ENCODE measurements at regions not wholly inside any gene's neighbourhood (a gene's known extent, or its start where the extent isn't known, plus 50 kb on each side); places are given as distances from the start of the nearest gene placed in this dataset.

GRCh38 chr5:159854916-159855315, 61.4 kb upstream of the ADRA1B start:
- no peak overlapping the region for H3K4ac ChIP-seq (ENCODE audit: low read depth, low read length)
- peak; percentile 19 for DNase-seq
- no peak overlapping the region for H3K56ac ChIP-seq (ENCODE audit: low read length)
- no peaks in the 10 kb centered on the region for H3K79me1 ChIP-seq (ENCODE audit: low read length)
- no peaks in the 10 kb centered on the region for H3K36me3 ChIP-seq (ENCODE audit: control insufficient read depth, insufficient read depth, low read length)
- H3K18ac ChIP-seq (ENCODE audit: low read length) = no peak overlapping the region
- H3K4me3 ChIP-seq (ENCODE audit: low read length) = no peak overlapping the region
- no peak overlapping the region for H3K23ac ChIP-seq (ENCODE audit: low read length)
- H3K4me1 ChIP-seq (ENCODE audit: control insufficient read depth, low read depth, low read length) = no peaks in the 10 kb centered on the region
- no peaks in the 10 kb centered on the region for H3K27me3 ChIP-seq (ENCODE audit: insufficient read depth, low read length, poor library complexity)
- H2AK5ac ChIP-seq (ENCODE audit: low read length) = no peak overlapping the region
- no peak overlapping the region for H4K5ac ChIP-seq (ENCODE audit: low read length)
- H2BK5ac ChIP-seq (ENCODE audit: low read length) = no peak overlapping the region
- H2BK120ac ChIP-seq (ENCODE audit: low read depth, low read length) = no peak overlapping the region
- no peak overlapping the region for H3K9ac ChIP-seq (ENCODE audit: low read length)
- no peak overlapping the region for H3K4me2 ChIP-seq (ENCODE audit: low read length)
- H3K79me2 ChIP-seq (ENCODE audit: control insufficient read depth, insufficient read depth, low read length) = no peaks in the 10 kb centered on the region
- H2BK15ac ChIP-seq (replicated peaks; ENCODE audit: low read depth) = no peak overlapping the region
- WGBS (ENCODE audit: extremely low coverage, insufficient coverage, low lambda C conversion rate) = no CpG with 5 or more reads among the region's 2 CpGs
- no peak overlapping the region for H4K8ac ChIP-seq (ENCODE audit: low read depth, low read length)
- H3K27ac ChIP-seq (ENCODE audit: low read depth, low read length) = no peak overlapping the region

GRCh38 chr5:159855476-159856191, 60.6 kb upstream of the ADRA1B start:
- WGBS (ENCODE audit: extremely low coverage, insufficient coverage, low lambda C conversion rate) = no CpG with 5 or more reads among the region's 5 CpGs
- H3K56ac ChIP-seq (ENCODE audit: low read length) = no peak overlapping the region
- no peak for DNase-seq
- no peaks in the 10 kb centered on the region for H3K79me2 ChIP-seq (ENCODE audit: control insufficient read depth, insufficient read depth, low read length)
- no peak overlapping the region for H3K18ac ChIP-seq (ENCODE audit: low read length)
- no peaks in the 10 kb centered on the region for H3K36me3 ChIP-seq (ENCODE audit: control insufficient read depth, insufficient read depth, low read length)
- H3K4me1 ChIP-seq (ENCODE audit: control insufficient read depth, low read depth, low read length) = no peaks in the 10 kb centered on the region
- H2BK15ac ChIP-seq (replicated peaks; ENCODE audit: low read depth) = no peak overlapping the region
- H2AK5ac ChIP-seq (ENCODE audit: low read length) = no peak overlapping the region
- H3K9ac ChIP-seq (ENCODE audit: low read length) = no peak overlapping the region
- no peak overlapping the region for H2BK5ac ChIP-seq (ENCODE audit: low read length)
- no peak overlapping the region for H3K4me2 ChIP-seq (ENCODE audit: low read length)
- no peak overlapping the region for H3K27ac ChIP-seq (ENCODE audit: low read depth, low read length)
- H3K27me3 ChIP-seq (ENCODE audit: insufficient read depth, low read length, poor library complexity) = no peaks in the 10 kb centered on the region
- no peaks in the 10 kb centered on the region for H3K79me1 ChIP-seq (ENCODE audit: low read length)
- no peak overlapping the region for H3K23ac ChIP-seq (ENCODE audit: low read length)
- no peak overlapping the region for H2BK120ac ChIP-seq (ENCODE audit: low read depth, low read length)
- H3K4me3 ChIP-seq (ENCODE audit: low read length) = no peak overlapping the region
- no peak overlapping the region for H3K4ac ChIP-seq (ENCODE audit: low read depth, low read length)
- no peak overlapping the region for H4K8ac ChIP-seq (ENCODE audit: low read depth, low read length)
- H4K5ac ChIP-seq (ENCODE audit: low read length) = no peak overlapping the region

- no peak overlapping the region for H4K5ac ChIP-seq (ENCODE audit: low read length)
- no peak overlapping the region for H3K18ac ChIP-seq (ENCODE audit: low read length)
- H3K23ac ChIP-seq (ENCODE audit: low read length) = no peak overlapping the region
- H3K27ac ChIP-seq (ENCODE audit: low read depth, low read length) = no peak overlapping the region
- H3K79me1 ChIP-seq (ENCODE audit: low read length) = no peaks in the 10 kb centered on the region
- H3K79me2 ChIP-seq (ENCODE audit: control insufficient read depth, insufficient read depth, low read length) = no peaks in the 10 kb centered on the region
- H2AK5ac ChIP-seq (ENCODE audit: low read length) = no peak overlapping the region
- no peak overlapping the region for H3K4ac ChIP-seq (ENCODE audit: low read depth, low read length)
- no peak overlapping the region for H3K4me2 ChIP-seq (ENCODE audit: low read length)
- DNase-seq = no peak
- WGBS (ENCODE audit: extremely low coverage, insufficient coverage, low lambda C conversion rate) = no CpG with 5 or more reads among the region's 2 CpGs
- H2BK15ac ChIP-seq (replicated peaks; ENCODE audit: low read depth) = no peak overlapping the region
- no peaks in the 10 kb centered on the region for H3K27me3 ChIP-seq (ENCODE audit: insufficient read depth, low read length, poor library complexity)
- H3K36me3 ChIP-seq (ENCODE audit: control insufficient read depth, insufficient read depth, low read length) = no peaks in the 10 kb centered on the region
- H3K9ac ChIP-seq (ENCODE audit: low read length) = no peak overlapping the region
- H3K4me3 ChIP-seq (ENCODE audit: low read length) = no peak overlapping the region
- H2BK120ac ChIP-seq (ENCODE audit: low read depth, low read length) = no peak overlapping the region
- no peak overlapping the region for H2BK5ac ChIP-seq (ENCODE audit: low read length)
- H3K56ac ChIP-seq (ENCODE audit: low read length) = no peak overlapping the region
- H3K4me1 ChIP-seq (ENCODE audit: control insufficient read depth, low read depth, low read length) = no peaks in the 10 kb centered on the region
- no peak overlapping the region for H4K8ac ChIP-seq (ENCODE audit: low read depth, low read length)
Measured at GRCh38 chr5:159858871-159859270, 57.4 kb upstream of the ADRA1B start.

- no peak overlapping the region for H2BK15ac ChIP-seq (replicated peaks; ENCODE audit: low read depth)
- H3K79me2 ChIP-seq (ENCODE audit: control insufficient read depth, insufficient read depth, low read length) = no peaks in the 10 kb centered on the region
- no peaks in the 10 kb centered on the region for H3K27me3 ChIP-seq (ENCODE audit: insufficient read depth, low read length, poor library complexity)
- H3K36me3 ChIP-seq (ENCODE audit: control insufficient read depth, insufficient read depth, low read length) = no peaks in the 10 kb centered on the region
- no peak overlapping the region for H3K4me3 ChIP-seq (ENCODE audit: low read length)
- no peak overlapping the region for H3K9ac ChIP-seq (ENCODE audit: low read length)
- no peak overlapping the region for H2AK5ac ChIP-seq (ENCODE audit: low read length)
- DNase-seq = no peak
- H4K5ac ChIP-seq (ENCODE audit: low read length) = no peak overlapping the region
- no peaks in the 10 kb centered on the region for H3K4me1 ChIP-seq (ENCODE audit: control insufficient read depth, low read depth, low read length)
- H2BK120ac ChIP-seq (ENCODE audit: low read depth, low read length) = no peak overlapping the region
- no peak overlapping the region for H4K8ac ChIP-seq (ENCODE audit: low read depth, low read length)
- H3K27ac ChIP-seq (ENCODE audit: low read depth, low read length) = no peak overlapping the region
- no peak overlapping the region for H3K18ac ChIP-seq (ENCODE audit: low read length)
- H3K4ac ChIP-seq (ENCODE audit: low read depth, low read length) = no peak overlapping the region
- no peak overlapping the region for H3K4me2 ChIP-seq (ENCODE audit: low read length)
- H3K56ac ChIP-seq (ENCODE audit: low read length) = no peak overlapping the region
- no peak overlapping the region for H2BK5ac ChIP-seq (ENCODE audit: low read length)
- no peak overlapping the region for H3K23ac ChIP-seq (ENCODE audit: low read length)
- WGBS (ENCODE audit: extremely low coverage, insufficient coverage, low lambda C conversion rate) = no CpG with 5 or more reads among the region's 3 CpGs
- no peaks in the 10 kb centered on the region for H3K79me1 ChIP-seq (ENCODE audit: low read length)
Measured at GRCh38 chr5:159861086-159861485, 55.2 kb upstream of the ADRA1B start.

GRCh38 chr5:159864885-159865691, 51.2 kb upstream of the ADRA1B start:
- Histone ChIP-seq H2BK120ac (ENCODE audit: low read depth, low read length) (no peak overlapping the region), H3K23ac (ENCODE audit: low read length) (no peak overlapping the region), H3K4me1 (ENCODE audit: control insufficient read depth, low read depth, low read length) (no peaks in the 10 kb centered on the region), H3K56ac (ENCODE audit: low read length) (no peak overlapping the region), H3K79me1 (ENCODE audit: low read length) (no peaks in the 10 kb centered on the region), H3K27me3 (ENCODE audit: insufficient read depth, low read length, poor library complexity) (no peaks in the 10 kb centered on the region), H3K4me2 (ENCODE audit: low read length) (no peak overlapping the region), H3K4me3 (ENCODE audit: low read length) (no peak overlapping the region), H4K5ac (ENCODE audit: low read length) (no peak overlapping the region), H3K4ac (ENCODE audit: low read depth, low read length) (no peak overlapping the region), H2BK5ac (ENCODE audit: low read length) (no peak overlapping the region), H3K36me3 (ENCODE audit: control insufficient read depth, insufficient read depth, low read length) (no peaks in the 10 kb centered on the region), H2BK15ac (replicated peaks; ENCODE audit: low read depth) (no peak overlapping the region), H3K18ac (ENCODE audit: low read length) (no peak overlapping the region), H3K27ac (ENCODE audit: low read depth, low read length) (no peak overlapping the region), H2AK5ac (ENCODE audit: low read length) (no peak overlapping the region), H3K79me2 (ENCODE audit: control insufficient read depth, insufficient read depth, low read length) (no peaks in the 10 kb centered on the region), H3K9ac (ENCODE audit: low read length) (no peak overlapping the region), H4K8ac (ENCODE audit: low read depth, low read length) (no peak overlapping the region)
- DNase-seq = no peak
- WGBS (ENCODE audit: extremely low coverage, insufficient coverage, low lambda C conversion rate) = no CpG with 5 or more reads among the region's 13 CpGs
